Esophagus muscularis mucosa (tissue), 4 donors: ENCODE measurements at regions not wholly inside any gene's neighbourhood (a gene's known extent, or its start where the extent isn't known, plus 50 kb on each side); places are given as distances from the start of the nearest gene placed in this dataset.

ENCODE experiments used
- DNase-seq: peaks from one replicate; pipeline ENCODE4 v3.0.0-alpha.2; 2017; ENCODE audit errors: extremely low spot score
- H3K27ac ChIP-seq, 4 donors: fragments of 200-600 bp; sonication (generic); replicated peaks in 1 of 4; 1 replicate in 3 of 4; 2 replicates in 1 of 4; pipeline ENCODE4 v1.5.1; 2016 to 2019; ENCODE audit warnings: mild to moderate bottlenecking in 1 of 4
- H3K27me3 ChIP-seq, 4 donors: fragments of 200-600 bp; sonication (generic); one replicate each; pipeline versions ENCODE4 v1.5.1 to v1.6.0; 2016 to 2019
- H3K36me3 ChIP-seq, 4 donors: fragments of 200-600 bp; sonication (generic); one replicate each; pipeline ENCODE4 v1.5.1; 2016 to 2019
- H3K4me1 ChIP-seq, 4 donors: fragments of 200-600 bp; sonication (generic); one replicate each; pipeline ENCODE4 v1.5.1; 2016 to 2019
- H3K4me3 ChIP-seq, 4 donors: fragments of 200-600 bp; sonication (generic); 1 replicate in 2 of 4; 2 replicates in 2 of 4; pipeline ENCODE4 v1.5.1; 2016 to 2019; ENCODE audit warnings: mild to moderate bottlenecking in 4 of 4, moderate library complexity in 1 of 4
- H3K9me3 ChIP-seq, 4 donors: fragments of 200-600 bp; sonication (generic); 1 replicate in 3 of 4; 2 replicates in 1 of 4; pipeline ENCODE4 v1.5.1; 2016 to 2019
- CTCF ChIP-seq, 3 experiments: fragments of 200-600 bp in 2 of 3; fragments of 450-650 bp in 1 of 3; sonication (generic) in 2 of 3; IDR thresholded peaks; one replicate each; pipeline ENCODE4 v1.5.1; 2017 to 2019; ENCODE audit warnings: antibody characterized with exemption in 3 of 3, mild to moderate bottlenecking in 2 of 3, moderate library complexity in 1 of 3
- EP300 ChIP-seq: sonication (generic); formaldehyde crosslinking; IDR thresholded peaks from one replicate; pipeline ENCODE4 v1.6.1; 2017; ENCODE audit warnings: antibody characterized with exemption
- POLR2A ChIP-seq: fragments of 450-650 bp; IDR thresholded peaks from one replicate; pipeline ENCODE4 v1.6.1; 2017; ENCODE audit warnings: antibody characterized with exemption, moderate library complexity, mild to moderate bottlenecking, low read depth
- POLR2AphosphoS5 ChIP-seq, 2 donors: sonication (generic); formaldehyde crosslinking; IDR thresholded peaks; one replicate each; pipeline ENCODE4 v1.6.1; 2017; ENCODE audit warnings: antibody characterized with exemption in 2 of 2
- WGBS: methylation state at CpG from one replicate; pipeline ENCODE4 v1.1.5; 2018; 5-methylcytosine and 5-hydroxymethylcytosine counted together
- intact Hi-C: fragments of 100-400 bp; cut with DNase I; formaldehyde crosslinking; loops from one replicate; pipeline ENCODE4 v1.15.1; 2023

- peak overlapping the region in 2 of 4 donors; percentile 15 to 17 for H3K4me3 ChIP-seq
- peak overlapping the region; percentile 68 to 85 (median 72) for H3K27ac ChIP-seq
- intact Hi-C loops: loop anchor here (5.0 kb wide), 1 partner anchor 119 kb away; the partner anchor contains the start of gene LRIG3
- H3K36me3 ChIP-seq: no peaks in the 10 kb centered on the region
- no peaks in the 10 kb centered on the region for H3K9me3 ChIP-seq
- TF ChIP-seq POLR2A: no peak
- no peak for TF ChIP-seq CTCF (IDR thresholded peaks at IDR 0.05)
- TF ChIP-seq EP300: no peak
- peak in 1 of 2 donors; percentile 69 for TF ChIP-seq POLR2AphosphoS5 (IDR thresholded peaks at IDR 0.05)
- no peak for DNase-seq
- 22% methylated on average over 4 of the region's 4 CpGs for WGBS
- H3K4me1 ChIP-seq: peaks cover 0 to 29% (median 24%) of the 10 kb centered on the region in 4 donors
- no peaks in the 10 kb centered on the region for H3K27me3 ChIP-seq
Measured at GRCh38 chr12:59041241-59042121, 121.2 kb upstream of the LRIG3 start.

- 4% methylated on average over 1 of the region's 1 CpG for WGBS
- H3K27me3 ChIP-seq: no peaks in the 10 kb centered on the region
- no peak overlapping the region for H3K4me3 ChIP-seq
- H3K4me1 ChIP-seq: peaks cover 0 to 29% (median 24%) of the 10 kb centered on the region in 4 donors
- TF ChIP-seq CTCF (IDR thresholded peaks at IDR 0.05) (no peak), POLR2A (no peak), EP300 (no peak), POLR2AphosphoS5 (IDR thresholded peaks at IDR 0.05) (peak; percentile 35 to 62)
- peak overlapping the region; percentile 68 to 85 (median 72) for H3K27ac ChIP-seq
- H3K9me3 ChIP-seq: no peaks in the 10 kb centered on the region
- intact Hi-C loops: loop anchor here (5.0 kb wide), 1 partner anchor 118 kb away; the partner anchor contains the start of gene LRIG3
- H3K36me3 ChIP-seq: no peaks in the 10 kb centered on the region
- DNase-seq: no peak
Measured at GRCh38 chr12:59040656-59041055, 120.4 kb upstream of the LRIG3 start.

- WGBS: 94% methylated on average over 2 of the region's 2 CpGs
- no peak for DNase-seq
- Histone ChIP-seq H3K4me1 (peaks cover 0 to 29% (median 24%) of the 10 kb centered on the region in 4 donors), H3K27me3 (no peaks in the 10 kb centered on the region), H3K27ac (peak overlapping the region; percentile 68 to 85 (median 72)), H3K9me3 (no peaks in the 10 kb centered on the region), H3K36me3 (no peaks in the 10 kb centered on the region), H3K4me3 (no peak overlapping the region)
- intact Hi-C loops: loop anchor here (5.0 kb wide), 1 partner anchor 118 kb away; the partner anchor contains the start of gene LRIG3
- no peak for TF ChIP-seq POLR2AphosphoS5 (IDR thresholded peaks at IDR 0.05)
Measured at GRCh38 chr12:59040043-59040442, 119.7 kb upstream of the LRIG3 start.

GRCh38 chr12:59039005-59039404 lies 118.7 kb upstream of the LRIG3 start:
- no peaks in the 10 kb centered on the region for H3K9me3 ChIP-seq
- no peak overlapping the region for H3K27ac ChIP-seq
- no peak for TF ChIP-seq POLR2AphosphoS5 (IDR thresholded peaks at IDR 0.05)
- no peak for TF ChIP-seq CTCF (IDR thresholded peaks at IDR 0.05)
- no peak for TF ChIP-seq POLR2A
- TF ChIP-seq EP300: no peak
- intact Hi-C loops: no loop called here
- no peaks in the 10 kb centered on the region for H3K36me3 ChIP-seq
- no peaks in the 10 kb centered on the region for H3K27me3 ChIP-seq
- peaks cover 0 to 29% (median 24%) of the 10 kb centered on the region in 4 donors for H3K4me1 ChIP-seq
- no peak overlapping the region for H3K4me3 ChIP-seq
- DNase-seq: no peak
- WGBS: 74% methylated on average over 2 of the region's 2 CpGs

GRCh38 chr12:59036973-59037762 lies 116.9 kb upstream of the LRIG3 start:
- DNase-seq: no peak
- 53% methylated on average over 5 of the region's 5 CpGs for WGBS
- Histone ChIP-seq H3K4me1 (peaks cover 0 to 28% (median 23%) of the 10 kb centered on the region in 4 donors), H3K27me3 (no peaks in the 10 kb centered on the region), H3K4me3 (no peak overlapping the region), H3K36me3 (no peaks in the 10 kb centered on the region), H3K9me3 (no peaks in the 10 kb centered on the region), H3K27ac (peak overlapping the region in 3 of 4 donors; percentile 3 to 46 (median 37))
- TF ChIP-seq POLR2AphosphoS5 (IDR thresholded peaks at IDR 0.05) (no peak), POLR2A (no peak), EP300 (no peak), CTCF (IDR thresholded peaks at IDR 0.05) (no peak)
- intact Hi-C loops: no loop called here
